ENCODE measurements at regions not wholly inside any gene's neighbourhood (a gene's known extent, or its start where the extent isn't known, plus 50 kb on each side); places are given as distances from the start of the nearest gene placed in this dataset.

DNA sequence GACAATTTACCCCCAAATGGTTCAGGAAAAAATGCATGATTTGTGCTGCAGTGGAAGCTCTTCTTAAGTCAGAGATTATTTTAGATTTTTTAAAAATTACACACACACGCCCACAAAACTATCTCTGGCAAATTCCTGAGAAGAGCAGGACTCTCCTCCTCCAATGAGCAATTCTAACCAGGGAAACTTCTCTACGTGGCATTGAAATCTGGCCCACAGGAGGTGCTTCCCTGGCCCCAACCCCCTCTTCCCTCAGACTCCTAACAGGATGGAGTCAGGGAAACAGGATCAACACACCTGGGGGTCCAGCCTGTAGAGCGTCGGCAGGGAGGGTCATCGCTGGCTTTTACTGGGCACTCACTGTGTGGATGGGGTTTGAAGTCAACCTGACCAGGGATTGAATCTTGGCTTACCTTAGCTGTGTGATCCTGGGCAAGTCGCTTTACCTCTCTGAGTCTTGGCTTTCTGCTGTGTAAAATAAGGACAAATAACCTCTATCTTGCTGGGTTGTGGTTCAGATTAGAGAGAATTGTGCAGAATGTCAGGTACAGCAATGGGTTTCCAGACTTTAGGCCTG lies 65.4 kb upstream of the ASAP2 start:
- no peak for DNase-seq
- no peak for ATAC-seq (ENCODE audit: low FRiP score)
- 85 to 88% methylated on average over 6 of the region's 6 CpGs for WGBS, 2 donors
- Histone ChIP-seq H3K27me3 (ENCODE audit: control insufficient read depth in 1 of 2, insufficient read depth in 2 of 2, low read length in 1 of 2) (no peaks in the 10 kb centered on the region), H3K4me1 (ENCODE audit: control insufficient read depth in 1 of 2, insufficient read depth in 2 of 2, low read length in 2 of 2) (peaks cover 0 to 4% of the 10 kb centered on the region in 2 donors), H3K4me3 (ENCODE audit: low read length in 2 of 2) (no peak overlapping the region), H3K36me3 (ENCODE audit: control insufficient read depth in 1 of 2, insufficient read depth in 2 of 2, low read length in 1 of 2) (no peaks in the 10 kb centered on the region), H3K9me3 (ENCODE audit: control insufficient read depth, low read length) (no peaks in the 10 kb centered on the region), H3K27ac (ENCODE audit: low read depth in 1 of 2, low read length in 2 of 2) (no peak overlapping the region)
- intact Hi-C loops (cut with DNase I): loop anchor here (5.0 to 10.0 kb wide), 3 partner anchors 51 to 94 kb away; partner anchors contain the start of gene ASAP2 (in 1 of the 2)

- no peaks in the 10 kb centered on the region for H3K36me3 ChIP-seq (ENCODE audit: control insufficient read depth in 1 of 2, insufficient read depth in 2 of 2, low read length in 1 of 2)
- H3K27ac ChIP-seq (ENCODE audit: low read depth in 1 of 2, low read length in 2 of 2): no peak overlapping the region
- WGBS, 2 donors: 79 to 87% methylated on average over 7 of the region's 7 CpGs
- H3K4me3 ChIP-seq (ENCODE audit: low read length in 2 of 2): no peak overlapping the region
- DNase-seq (no peak), ATAC-seq (ENCODE audit: low FRiP score) (no peak)
- H3K27me3 ChIP-seq (ENCODE audit: control insufficient read depth in 1 of 2, insufficient read depth in 2 of 2, low read length in 1 of 2): no peaks in the 10 kb centered on the region
- intact Hi-C loops (cut with DNase I): loop anchor here (5.0 to 10.0 kb wide), 3 partner anchors 52 to 94 kb away; partner anchors contain the start of gene ASAP2 (in 1 of the 2)
- H3K4me1 ChIP-seq (ENCODE audit: control insufficient read depth in 1 of 2, insufficient read depth in 2 of 2, low read length in 2 of 2): peaks cover 0 to 4% of the 10 kb centered on the region in 2 donors
- H3K9me3 ChIP-seq (ENCODE audit: control insufficient read depth, low read length): no peaks in the 10 kb centered on the region
These were observed 66.0 kb upstream of the ASAP2 start for GRCh38 chr2:9140645-9141044.

GRCh38 chr2:9139491-9140443 lies 66.8 kb upstream of the ASAP2 start:
- DNase-seq (peak; percentile 86 to 94), ATAC-seq (ENCODE audit: low FRiP score) (no peak)
- Histone ChIP-seq H3K4me1 (ENCODE audit: control insufficient read depth in 1 of 2, insufficient read depth in 2 of 2, low read length in 2 of 2) (peaks cover 0 to under 1% of the 10 kb centered on the region in 2 donors), H3K4me3 (ENCODE audit: low read length in 2 of 2) (no peak overlapping the region), H3K9me3 (ENCODE audit: control insufficient read depth, low read length) (no peaks in the 10 kb centered on the region), H3K27ac (ENCODE audit: low read depth in 1 of 2, low read length in 2 of 2) (no peak overlapping the region), H3K36me3 (ENCODE audit: control insufficient read depth in 1 of 2, insufficient read depth in 2 of 2, low read length in 1 of 2) (no peaks in the 10 kb centered on the region), H3K27me3 (ENCODE audit: control insufficient read depth in 1 of 2, insufficient read depth in 2 of 2, low read length in 1 of 2) (no peaks in the 10 kb centered on the region)
- WGBS, 2 donors: 34 to 38% methylated on average over 19 of the region's 19 CpGs
- intact Hi-C loops (cut with DNase I): loop anchor here (1.0 to 10.0 kb wide), 5 partner anchors 53 to 266 kb away; partner anchors contain the start of gene ASAP2 (in 1 of the 2)

DNA sequence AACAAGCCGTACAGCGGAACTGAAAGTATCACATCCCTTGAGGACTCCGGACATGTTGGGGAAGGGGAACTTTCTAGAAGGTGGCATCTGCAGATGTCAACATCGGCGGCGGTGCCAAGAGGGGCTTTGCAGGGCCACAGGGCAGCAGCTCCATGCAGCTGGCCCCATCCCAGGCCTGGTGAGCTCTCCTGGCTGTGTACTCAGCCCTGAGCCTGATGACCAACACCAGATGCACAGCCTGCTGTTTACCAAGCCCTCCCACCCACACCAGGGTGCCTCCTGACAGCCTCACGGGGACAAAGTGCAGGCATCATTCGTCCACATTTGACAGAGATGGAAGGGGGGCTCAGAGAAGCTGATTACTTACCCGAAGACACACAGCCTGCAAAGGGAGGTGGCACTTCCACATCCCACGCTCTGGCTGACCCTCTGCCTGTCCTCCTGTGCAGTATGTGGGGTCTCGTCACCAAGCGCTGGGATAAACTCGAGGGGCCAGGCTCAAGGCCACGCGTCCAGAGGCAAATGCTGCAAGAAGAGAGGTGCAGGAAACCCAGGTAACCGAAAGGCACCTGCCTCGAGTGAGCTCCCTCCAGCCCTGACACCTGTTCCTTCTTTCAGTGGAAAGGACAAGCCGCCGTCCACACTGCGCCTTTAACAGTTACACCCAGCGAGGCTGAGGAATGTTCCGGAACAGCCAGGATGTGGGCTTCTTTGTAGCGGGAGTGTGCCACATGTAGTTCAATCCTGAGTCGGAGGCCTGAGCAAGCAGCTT lies 69.0 kb upstream of the ASAP2 start:
- Histone ChIP-seq H3K4me3 (ENCODE audit: low read length in 2 of 2) (no peak overlapping the region), H3K9me3 (ENCODE audit: control insufficient read depth, low read length) (peaks cover 3% of the 10 kb centered on the region), H3K36me3 (ENCODE audit: control insufficient read depth in 1 of 2, insufficient read depth in 2 of 2, low read length in 1 of 2) (no peaks in the 10 kb centered on the region), H3K27ac (ENCODE audit: low read depth in 1 of 2, low read length in 2 of 2) (no peak overlapping the region), H3K27me3 (ENCODE audit: control insufficient read depth in 1 of 2, insufficient read depth in 2 of 2, low read length in 1 of 2) (no peaks in the 10 kb centered on the region), H3K4me1 (ENCODE audit: control insufficient read depth in 1 of 2, insufficient read depth in 2 of 2, low read length in 2 of 2) (no peaks in the 10 kb centered on the region)
- intact Hi-C loops (cut with DNase I): loop anchor here in 1 of 2 donors (5.0 kb wide), 1 partner anchor 260 kb away; no protein-coding TSS in a partner anchor
- DNase-seq (no peak), ATAC-seq (ENCODE audit: low FRiP score) (no peak)
- 89 to 90% methylated on average over 24 of the region's 24 CpGs for WGBS, 2 donors

DNA sequence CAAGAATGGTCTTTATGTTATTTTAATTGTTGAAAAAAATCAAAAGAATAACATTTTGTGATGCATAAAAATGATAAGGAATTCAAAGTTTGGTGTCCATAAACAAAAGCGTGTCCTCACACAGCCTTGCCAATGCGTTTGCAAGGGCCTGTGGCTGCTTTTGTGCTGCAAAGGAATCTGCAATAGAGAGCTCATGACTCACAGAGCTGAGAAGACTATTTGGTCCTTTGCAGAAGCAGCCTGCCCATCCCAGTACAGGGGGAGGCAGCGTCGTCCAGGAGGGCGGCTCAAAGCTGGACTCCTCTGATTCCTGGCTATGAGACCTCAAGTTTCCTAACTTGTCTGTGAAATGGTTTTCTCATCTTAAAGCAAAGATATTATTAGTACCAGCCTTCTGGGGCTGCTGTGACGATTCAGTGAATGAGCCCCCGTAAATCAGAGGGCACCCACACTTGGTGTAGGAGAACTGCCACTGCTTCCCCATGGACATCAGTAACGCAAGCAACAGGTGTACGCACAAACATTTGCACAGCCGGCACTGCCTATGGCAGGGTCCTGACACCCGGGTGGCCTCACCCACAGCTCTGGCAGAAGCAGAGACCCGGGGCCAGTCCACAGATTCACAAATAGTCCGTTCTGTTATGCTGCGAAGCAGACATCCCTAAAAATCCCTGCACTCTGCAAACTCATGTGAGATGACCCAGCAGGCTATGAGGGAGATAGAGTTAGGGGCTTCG lies 70.6 kb upstream of the ASAP2 start:
- intact Hi-C loops (cut with DNase I): loop anchor here in 1 of 2 donors (5.0 kb wide), 1 partner anchor 259 kb away; no protein-coding TSS in a partner anchor
- DNase-seq: no peak

DNA sequence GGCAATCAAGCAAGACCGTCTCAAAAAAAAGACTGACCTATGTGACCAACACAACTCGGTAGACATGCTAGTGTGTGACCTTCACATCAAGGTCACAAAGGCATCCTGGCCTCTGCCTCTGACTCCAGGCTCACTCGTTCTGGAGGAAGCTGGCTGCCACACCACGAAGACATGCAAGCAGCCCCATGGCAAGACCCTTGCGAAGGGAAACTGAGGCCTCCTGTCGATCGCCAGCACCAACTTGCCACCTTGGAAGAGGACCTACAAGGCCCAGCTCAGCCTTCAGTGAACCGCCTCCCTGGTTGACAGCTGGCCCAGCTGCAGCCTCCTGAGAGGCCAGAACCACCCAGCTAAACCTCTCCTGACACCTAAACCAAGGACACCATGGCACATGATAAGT lies 79.3 kb upstream of the ASAP2 start:
- no peaks in the 10 kb centered on the region for H3K4me1 ChIP-seq (ENCODE audit: control insufficient read depth in 1 of 2, insufficient read depth in 2 of 2, low read length in 2 of 2)
- no peak overlapping the region for H3K27ac ChIP-seq (ENCODE audit: low read depth in 1 of 2, low read length in 2 of 2)
- no peak for DNase-seq
- no peaks in the 10 kb centered on the region for H3K36me3 ChIP-seq (ENCODE audit: control insufficient read depth in 1 of 2, insufficient read depth in 2 of 2, low read length in 1 of 2)
- intact Hi-C loops (cut with DNase I): no loop called here
- no peak for ATAC-seq (ENCODE audit: low FRiP score)
- no peak overlapping the region for H3K4me3 ChIP-seq (ENCODE audit: low read length in 2 of 2)
- 96 to 97% methylated on average over 8 of the region's 8 CpGs for WGBS, 2 donors
- H3K9me3 ChIP-seq (ENCODE audit: control insufficient read depth, low read length): no peaks in the 10 kb centered on the region
- H3K27me3 ChIP-seq (ENCODE audit: control insufficient read depth in 1 of 2, insufficient read depth in 2 of 2, low read length in 1 of 2): no peaks in the 10 kb centered on the region

More for the DNA sequence above, 70.6 kb upstream of the ASAP2 start:
- Histone ChIP-seq H3K4me3 (ENCODE audit: low read length in 2 of 2) (no peak overlapping the region), H3K27me3 (ENCODE audit: control insufficient read depth in 1 of 2, insufficient read depth in 2 of 2, low read length in 1 of 2) (no peaks in the 10 kb centered on the region), H3K36me3 (ENCODE audit: control insufficient read depth in 1 of 2, insufficient read depth in 2 of 2, low read length in 1 of 2) (no peaks in the 10 kb centered on the region), H3K9me3 (ENCODE audit: control insufficient read depth, low read length) (peaks cover 3% of the 10 kb centered on the region), H3K27ac (ENCODE audit: low read depth in 1 of 2, low read length in 2 of 2) (no peak overlapping the region), H3K4me1 (ENCODE audit: control insufficient read depth in 1 of 2, insufficient read depth in 2 of 2, low read length in 2 of 2) (no peaks in the 10 kb centered on the region)
- no peak for ATAC-seq (ENCODE audit: low FRiP score)
- 77 to 79% methylated on average over 15 of the region's 15 CpGs for WGBS, 2 donors

DNA sequence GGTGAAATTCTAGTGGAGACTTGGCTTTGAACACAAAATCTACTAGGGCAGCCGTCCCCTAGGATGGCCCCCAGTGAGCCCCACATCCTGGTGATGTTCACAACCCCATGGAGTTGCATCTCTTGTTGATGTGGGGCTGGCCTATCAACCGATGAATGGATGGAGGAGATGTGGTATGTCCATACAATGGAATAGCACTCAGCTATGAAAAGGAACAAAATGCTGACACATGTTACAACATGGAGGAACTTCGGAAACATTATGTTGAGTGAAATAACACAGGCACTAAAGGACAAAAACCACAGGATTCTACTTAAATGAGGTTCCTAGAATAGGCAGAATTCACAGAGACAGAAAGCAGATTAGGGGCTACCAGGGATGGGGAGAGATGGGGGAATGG lies 80.1 kb upstream of the ASAP2 start:
- Histone ChIP-seq H3K4me3 (ENCODE audit: low read length in 2 of 2) (no peak overlapping the region), H3K36me3 (ENCODE audit: control insufficient read depth in 1 of 2, insufficient read depth in 2 of 2, low read length in 1 of 2) (no peaks in the 10 kb centered on the region), H3K27ac (ENCODE audit: low read depth in 1 of 2, low read length in 2 of 2) (no peak overlapping the region), H3K9me3 (ENCODE audit: control insufficient read depth, low read length) (no peaks in the 10 kb centered on the region), H3K4me1 (ENCODE audit: control insufficient read depth in 1 of 2, insufficient read depth in 2 of 2, low read length in 2 of 2) (no peaks in the 10 kb centered on the region), H3K27me3 (ENCODE audit: control insufficient read depth in 1 of 2, insufficient read depth in 2 of 2, low read length in 1 of 2) (no peaks in the 10 kb centered on the region)
- intact Hi-C loops (cut with DNase I): no loop called here
- DNase-seq: no peak
- no peak for ATAC-seq (ENCODE audit: low FRiP score)
- WGBS, 2 donors: 96 to 100% methylated on average over 3 of the region's 3 CpGs

DNA sequence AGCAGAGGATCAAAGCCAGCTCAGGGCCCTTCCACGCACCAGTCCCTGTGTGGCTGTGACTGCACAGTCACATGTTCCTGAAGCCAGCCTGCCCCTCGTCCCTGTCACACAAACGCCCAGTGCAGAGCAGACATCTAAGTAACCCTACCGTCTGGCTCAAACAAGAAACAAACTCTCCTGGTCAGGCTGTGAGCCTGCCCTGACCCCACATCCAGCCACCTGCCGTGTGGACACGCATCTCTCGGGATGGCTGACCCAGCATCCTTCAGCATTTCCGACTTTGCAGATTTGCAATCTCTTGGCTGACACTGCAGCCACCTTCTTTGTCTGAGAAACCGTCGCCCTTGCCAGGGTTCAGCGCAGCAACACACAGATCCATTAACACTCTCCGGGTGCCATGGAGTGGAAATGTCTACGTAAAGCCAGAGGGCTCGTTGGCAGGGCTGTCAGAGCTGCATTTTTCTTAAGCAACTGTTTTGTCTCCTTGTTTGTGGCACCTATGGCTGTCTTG lies 82.3 kb upstream of the ASAP2 start:
- Histone ChIP-seq H3K36me3 (ENCODE audit: control insufficient read depth in 1 of 2, insufficient read depth in 2 of 2, low read length in 1 of 2) (no peaks in the 10 kb centered on the region), H3K4me3 (ENCODE audit: low read length in 2 of 2) (no peak overlapping the region), H3K27me3 (ENCODE audit: control insufficient read depth in 1 of 2, insufficient read depth in 2 of 2, low read length in 1 of 2) (no peaks in the 10 kb centered on the region), H3K9me3 (ENCODE audit: control insufficient read depth, low read length) (no peaks in the 10 kb centered on the region), H3K4me1 (ENCODE audit: control insufficient read depth in 1 of 2, insufficient read depth in 2 of 2, low read length in 2 of 2) (no peaks in the 10 kb centered on the region), H3K27ac (ENCODE audit: low read depth in 1 of 2, low read length in 2 of 2) (no peak overlapping the region)
- intact Hi-C loops (cut with DNase I): no loop called here
- ATAC-seq (ENCODE audit: low FRiP score): no peak
- 74 to 75% methylated on average over 14 of the region's 14 CpGs for WGBS, 2 donors
- no peak for DNase-seq

All from aorta (tissue), 5 donors.